ENCODE measurements at regions not wholly inside any gene's neighbourhood (a gene's known extent, or its start where the extent isn't known, plus 50 kb on each side); places are given as distances from the start of the nearest gene placed in this dataset.

- no peak for TF ChIP-seq CTCF (IDR thresholded peaks at IDR 0.05)
- TF ChIP-seq POLR2A (IDR thresholded peaks at IDR 0.05): no peak
Observed at GRCh38 chr12:17456486-17456885, 633.5 kb downstream of the RERGL start.

All from uterus (tissue), 2 donors.